Endodermal cell (in vitro differentiated cells): ENCODE measurements at regions not wholly inside any gene's neighbourhood (a gene's known extent, or its start where the extent isn't known, plus 50 kb on each side); places are given as distances from the start of the nearest gene placed in this dataset.

Experiments
- DNase-seq: peaks from one replicate; pipeline ENCODE4 v3.0.0-alpha.2; 2017
- H3K27ac ChIP-seq: 2 replicates; pipeline ENCODE4 v1.5.1; 2013; ENCODE audit warnings: mild to moderate bottlenecking, low read depth, low read length, moderate library complexity
- H3K27me3 ChIP-seq: 2 replicates; pipeline ENCODE4 v1.6.1; 2013; ENCODE audit warnings: mild to moderate bottlenecking, low read length, moderate library complexity; ENCODE audit not compliant: insufficient read depth, control insufficient read depth, poor library complexity, severe bottlenecking
- H3K36me3 ChIP-seq: 2 replicates; pipeline ENCODE4 v1.7.0; 2013; ENCODE audit warnings: mild to moderate bottlenecking, low read length, moderate library complexity; ENCODE audit not compliant: control insufficient read depth, insufficient read depth
- H3K4me1 ChIP-seq: one replicate; pipeline ENCODE4 v1.7.0; 2013; ENCODE audit warnings: low read length; ENCODE audit not compliant: control insufficient read depth, insufficient read depth
- H3K4me3 ChIP-seq: 2 replicates; pipeline ENCODE4 v1.5.1; 2013; ENCODE audit warnings: mild to moderate bottlenecking, low read length, moderate library complexity
- H3K9ac ChIP-seq: 2 replicates; pipeline ENCODE4 v1.6.1; 2013; ENCODE audit warnings: mild to moderate bottlenecking, low read length, moderate library complexity; ENCODE audit not compliant: poor library complexity, severe bottlenecking; ENCODE audit errors: extremely low read depth
- H3K9me3 ChIP-seq: 2 replicates; pipeline ENCODE4 v1.6.1; 2013; ENCODE audit warnings: mild to moderate bottlenecking, low read length, moderate library complexity; ENCODE audit not compliant: control insufficient read depth
- H3K27ac Mint-ChIP-seq: 2 replicates; pipeline ENCODE4 v1.8.0; 2020; ENCODE audit warnings: mixed read lengths
- H3K27me3 Mint-ChIP-seq: 2 replicates; pipeline ENCODE4 v1.8.0; 2021; ENCODE audit warnings: mild to moderate bottlenecking, mixed read lengths; ENCODE audit not compliant: insufficient read depth
- H3K36me3 Mint-ChIP-seq: 2 replicates; pipeline ENCODE4 v1.8.0; 2020; ENCODE audit warnings: low read depth, mixed read lengths
- H3K4me1 Mint-ChIP-seq: 2 replicates; pipeline ENCODE4 v1.8.0; 2020; ENCODE audit warnings: mixed read lengths
- H3K4me3 Mint-ChIP-seq: 2 replicates; pipeline ENCODE4 v1.8.0; 2020; ENCODE audit warnings: mild to moderate bottlenecking, moderate library complexity, mixed read lengths
- H3K9me3 Mint-ChIP-seq: 2 replicates; pipeline ENCODE4 v1.8.0; 2020; ENCODE audit warnings: mild to moderate bottlenecking, mixed read lengths
- WGBS, 2 experiments: methylation state at CpG; one replicate each; pipeline versions ENCODE4 v1.1.5 to v1.1.7; 2013; ENCODE audit warnings: missing lambda C conversion rate in 2 of 2, mixed read lengths in 1 of 2; ENCODE audit not compliant: insufficient coverage in 1 of 2, insufficient read length in 1 of 2; 5-methylcytosine and 5-hydroxymethylcytosine counted together
- TF ChIP-seq, protein P1 (sequence below): fragments of 200-600 bp; sonication (generic); conservative IDR thresholded peaks from 2 replicates; pipeline ENCODE4 v1.5.0; 2021; ENCODE audit warnings: antibody characterized with exemption, mild to moderate bottlenecking

- Histone ChIP-seq H3K9me3 (no peaks in the 10 kb centered on the region), H3K27me3 (no peaks in the 10 kb centered on the region), H3K4me3 (no peak overlapping the region), H3K36me3 (no peaks in the 10 kb centered on the region), H3K27ac (no peak overlapping the region), H3K4me1 (no peaks in the 10 kb centered on the region), H3K9ac (no peak overlapping the region)
- peaks cover 7% of the 10 kb centered on the region for H3K9me3 Mint-ChIP-seq
- 74% methylated on average over 2 of the region's 2 CpGs; no CpG with 5 or more reads in 1 of the 2 experiments for WGBS, 2 experiments
- no peak for DNase-seq
- H3K27ac Mint-ChIP-seq = no peak overlapping the region
- no peaks in the 10 kb centered on the region for H3K27me3 Mint-ChIP-seq
- no peak overlapping the region for H3K4me3 Mint-ChIP-seq
- H3K4me1 Mint-ChIP-seq = no peaks in the 10 kb centered on the region
- TF ChIP-seq, protein P1, sequence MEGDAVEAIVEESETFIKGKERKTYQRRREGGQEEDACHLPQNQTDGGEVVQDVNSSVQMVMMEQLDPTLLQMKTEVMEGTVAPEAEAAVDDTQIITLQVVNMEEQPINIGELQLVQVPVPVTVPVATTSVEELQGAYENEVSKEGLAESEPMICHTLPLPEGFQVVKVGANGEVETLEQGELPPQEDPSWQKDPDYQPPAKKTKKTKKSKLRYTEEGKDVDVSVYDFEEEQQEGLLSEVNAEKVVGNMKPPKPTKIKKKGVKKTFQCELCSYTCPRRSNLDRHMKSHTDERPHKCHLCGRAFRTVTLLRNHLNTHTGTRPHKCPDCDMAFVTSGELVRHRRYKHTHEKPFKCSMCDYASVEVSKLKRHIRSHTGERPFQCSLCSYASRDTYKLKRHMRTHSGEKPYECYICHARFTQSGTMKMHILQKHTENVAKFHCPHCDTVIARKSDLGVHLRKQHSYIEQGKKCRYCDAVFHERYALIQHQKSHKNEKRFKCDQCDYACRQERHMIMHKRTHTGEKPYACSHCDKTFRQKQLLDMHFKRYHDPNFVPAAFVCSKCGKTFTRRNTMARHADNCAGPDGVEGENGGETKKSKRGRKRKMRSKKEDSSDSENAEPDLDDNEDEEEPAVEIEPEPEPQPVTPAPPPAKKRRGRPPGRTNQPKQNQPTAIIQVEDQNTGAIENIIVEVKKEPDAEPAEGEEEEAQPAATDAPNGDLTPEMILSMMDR = no peak
- no peaks in the 10 kb centered on the region for H3K36me3 Mint-ChIP-seq
These were observed 2085.0 kb downstream of the NCAM2 start for GRCh38 chr21:23083242-23083641.

DNA sequence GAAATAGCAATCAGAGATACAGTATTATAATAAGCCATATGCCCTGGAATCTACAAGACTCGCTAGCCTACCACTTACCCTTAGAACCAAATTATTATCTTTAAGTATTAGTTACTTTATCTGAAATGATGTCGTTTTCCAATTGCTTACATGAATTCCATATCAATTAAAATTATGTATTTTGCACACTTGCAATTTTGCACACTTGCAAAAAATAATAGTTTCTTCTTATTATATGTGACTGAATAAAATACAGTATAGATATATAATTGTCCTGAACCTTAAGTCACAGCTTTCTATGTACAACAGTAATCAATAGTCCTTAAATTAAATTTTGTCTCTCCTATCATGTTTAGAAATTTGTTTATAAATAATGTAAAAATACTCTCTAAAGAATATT lies 2095.1 kb downstream of the NCAM2 start:
- Mint-ChIP-seq H3K27ac (no peak overlapping the region), H3K9me3 (peaks cover 28% of the 10 kb centered on the region), H3K27me3 (no peaks in the 10 kb centered on the region), H3K4me1 (no peaks in the 10 kb centered on the region), H3K36me3 (no peaks in the 10 kb centered on the region), H3K4me3 (no peak overlapping the region)
- 100% methylated on average over 2 of the region's 2 CpGs; no CpG with 5 or more reads in 1 of the 2 experiments for WGBS, 2 experiments
- H3K9ac ChIP-seq = no peak overlapping the region
- no peak overlapping the region for H3K4me3 ChIP-seq
- no peaks in the 10 kb centered on the region for H3K4me1 ChIP-seq
- H3K36me3 ChIP-seq = no peaks in the 10 kb centered on the region
- DNase-seq = no peak
- TF ChIP-seq, protein P1 = no peak
- H3K9me3 ChIP-seq = no peaks in the 10 kb centered on the region
- H3K27me3 ChIP-seq = no peaks in the 10 kb centered on the region
- H3K27ac ChIP-seq = no peak overlapping the region

- TF ChIP-seq, protein P1 = no peak
- peaks cover 11% of the 10 kb centered on the region for H3K9me3 Mint-ChIP-seq
- H3K27me3 Mint-ChIP-seq = no peaks in the 10 kb centered on the region
- H3K36me3 ChIP-seq = no peaks in the 10 kb centered on the region
- H3K9me3 ChIP-seq = no peaks in the 10 kb centered on the region
- DNase-seq = no peak
- no peak overlapping the region for H3K27ac Mint-ChIP-seq
- no peaks in the 10 kb centered on the region for H3K27me3 ChIP-seq
- no peak overlapping the region for H3K4me3 ChIP-seq
- H3K27ac ChIP-seq = no peak overlapping the region
- no peak overlapping the region for H3K4me3 Mint-ChIP-seq
- no peaks in the 10 kb centered on the region for H3K4me1 ChIP-seq
- H3K36me3 Mint-ChIP-seq = no peaks in the 10 kb centered on the region
- H3K9ac ChIP-seq = no peak overlapping the region
- H3K4me1 Mint-ChIP-seq = no peaks in the 10 kb centered on the region
These were observed 2101.0 kb downstream of the NCAM2 start for GRCh38 chr21:23099185-23099584.
